ENCODE measurements at regions not wholly inside any gene's neighbourhood (a gene's known extent, or its start where the extent isn't known, plus 50 kb on each side); places are given as distances from the start of the nearest gene placed in this dataset.

GRCh38 chr12:125689576-125690410, 624.6 kb downstream of the AACS start:
- ATAC-seq, result no peak
- no peak for TF ChIP-seq ZNF331 (CRISPR knock-in tag; IDR thresholded peaks at IDR 0.05; ENCODE audit: low read depth)
- TF ChIP-seq EZH2phosphoT487 (IDR thresholded peaks at IDR 0.05; ENCODE audit: unreplicated experiment), result no peak
- TF ChIP-seq EZH2 (IDR thresholded peaks at IDR 0.05; ENCODE audit: low read depth, unreplicated experiment), result no peak
- TF ChIP-seq POLR2AphosphoS5 (IDR thresholded peaks at IDR 0.05; ENCODE audit: low read depth), result no peak
- TF ChIP-seq CTCF (conservative IDR thresholded peaks at IDR 0.05; ENCODE audit: low read depth in 2 of 2), result no peak
- TF ChIP-seq STAT1 (IDR thresholded peaks at IDR 0.05; ENCODE audit: unreplicated experiment), result no peak
- TF ChIP-seq ZNF114 (CRISPR knock-in tag; IDR thresholded peaks at IDR 0.05), result no peak
- TF ChIP-seq ETS1 (IDR thresholded peaks at IDR 0.05), result no peak
- TF ChIP-seq JUNB (IDR thresholded peaks at IDR 0.05; ENCODE audit: unreplicated experiment), result no peak
- H3K27me3 Mint-ChIP-seq (ENCODE audit: insufficient read depth, low read depth, poor library complexity), result peaks cover 4% of the 10 kb centered on the region
- H3K36me3 Mint-ChIP-seq (ENCODE audit: low read depth), result peaks cover 21% of the 10 kb centered on the region
- no peak overlapping the region for H2AFZ ChIP-seq
- DNase-seq (ENCODE audit: low spot score), result no peak
- H3K79me2 ChIP-seq (replicated peaks; ENCODE audit: insufficient read depth), result no peaks in the 10 kb centered on the region
- no peak overlapping the region for H3K27ac ChIP-seq (ENCODE audit: low read depth)
- no peak overlapping the region for H3K4me2 ChIP-seq
- H3K4me1 ChIP-seq (ENCODE audit: insufficient read depth), result no peaks in the 10 kb centered on the region
- no peak overlapping the region for H3K4me3 ChIP-seq
- H3K9me2 ChIP-seq (ENCODE audit: insufficient read depth), result no peaks in the 10 kb centered on the region; the same call in 1 of the 2 replicates
- no peaks in the 10 kb centered on the region for H3K36me3 ChIP-seq (ENCODE audit: insufficient read depth)
- H3K4me1 Mint-ChIP-seq, result no peaks in the 10 kb centered on the region; the same call in 2 of the 3 replicates
- no peaks in the 10 kb centered on the region for H3K27me3 ChIP-seq (ENCODE audit: insufficient read depth)
- no peaks in the 10 kb centered on the region for H3F3A ChIP-seq (replicated peaks; ENCODE audit: low read depth)
- peaks cover 88% of the 10 kb centered on the region for H3K9me3 Mint-ChIP-seq
- no peak overlapping the region for H3K4me3 Mint-ChIP-seq
- H4K20me1 ChIP-seq (replicated peaks; ENCODE audit: insufficient read depth), result no peaks in the 10 kb centered on the region
- no peak overlapping the region for H3K27ac Mint-ChIP-seq

GRCh38 chr12:125690841-125691240, 625.6 kb downstream of the AACS start:
- no peaks in the 10 kb centered on the region; the same call in 1 of the 2 replicates for H3K9me2 ChIP-seq (ENCODE audit: insufficient read depth)
- no peaks in the 10 kb centered on the region for H3F3A ChIP-seq (replicated peaks; ENCODE audit: low read depth)
- H3K4me1 ChIP-seq (ENCODE audit: insufficient read depth), result no peaks in the 10 kb centered on the region
- no peak for ATAC-seq
- H3K27me3 ChIP-seq (ENCODE audit: insufficient read depth), result no peaks in the 10 kb centered on the region
- H2AFZ ChIP-seq, result no peak overlapping the region
- H4K20me1 ChIP-seq (replicated peaks; ENCODE audit: insufficient read depth), result no peaks in the 10 kb centered on the region
- H3K4me3 ChIP-seq, result no peak overlapping the region
- H3K4me3 Mint-ChIP-seq, result no peak overlapping the region
- DNase-seq (ENCODE audit: low spot score), result no peak
- peaks cover 92% of the 10 kb centered on the region for H3K9me3 Mint-ChIP-seq
- no peaks in the 10 kb centered on the region; the same call in 2 of the 3 replicates for H3K4me1 Mint-ChIP-seq
- H3K79me2 ChIP-seq (replicated peaks; ENCODE audit: insufficient read depth), result no peaks in the 10 kb centered on the region
- no peak overlapping the region for H3K27ac Mint-ChIP-seq
- H3K36me3 ChIP-seq (ENCODE audit: insufficient read depth), result no peaks in the 10 kb centered on the region
- H3K27ac ChIP-seq (ENCODE audit: low read depth), result no peak overlapping the region
- H3K27me3 Mint-ChIP-seq (ENCODE audit: insufficient read depth, low read depth, poor library complexity), result peaks cover 2% of the 10 kb centered on the region
- H3K36me3 Mint-ChIP-seq (ENCODE audit: low read depth), result peaks cover 30% of the 10 kb centered on the region
- no peak overlapping the region for H3K4me2 ChIP-seq
- no peak for TF ChIP-seq EZH2phosphoT487 (IDR thresholded peaks at IDR 0.05; ENCODE audit: unreplicated experiment)
- no peak for TF ChIP-seq POLR2AphosphoS5 (IDR thresholded peaks at IDR 0.05; ENCODE audit: low read depth)
- no peak for TF ChIP-seq EZH2 (IDR thresholded peaks at IDR 0.05; ENCODE audit: low read depth, unreplicated experiment)
- TF ChIP-seq JUNB (IDR thresholded peaks at IDR 0.05; ENCODE audit: unreplicated experiment), result no peak
- TF ChIP-seq CTCF (conservative IDR thresholded peaks at IDR 0.05; ENCODE audit: low read depth in 2 of 2), result no peak
- no peak for TF ChIP-seq ETS1 (IDR thresholded peaks at IDR 0.05)
